ENCODE measurements at regions not wholly inside any gene's neighbourhood (a gene's known extent, or its start where the extent isn't known, plus 50 kb on each side); places are given as distances from the start of the nearest gene placed in this dataset.

GRCh38 chr7:91657483-91658071 lies 222.9 kb downstream of the MTERF1 start:
- Histone ChIP-seq H3F3A (ENCODE audit: insufficient read depth, low read length, poor library complexity, severe bottlenecking) (no peaks in the 10 kb centered on the region), H3K9me3 (ENCODE audit: low read length) (no peaks in the 10 kb centered on the region), H3K4me3 (ENCODE audit: low read length) (no peak overlapping the region), H3K27ac (ENCODE audit: low read length) (no peak overlapping the region), H3K79me2 (replicated peaks; ENCODE audit: insufficient read depth, low read length) (no peaks in the 10 kb centered on the region), H3K9ac (ENCODE audit: low read length) (no peak overlapping the region), H3K36me3 (ENCODE audit: insufficient read depth, low read length) (no peaks in the 10 kb centered on the region), H3K9me2 (ENCODE audit: insufficient read depth, low read length) (no peaks in the 10 kb centered on the region), H3K4me2 (ENCODE audit: low read length) (no peak overlapping the region), H2AFZ (ENCODE audit: low read depth, low read length) (no peak overlapping the region), H3K27me3 (ENCODE audit: insufficient read depth, low read depth, low read length) (no peaks in the 10 kb centered on the region), H4K20me1 (ENCODE audit: insufficient read depth) (no peaks in the 10 kb centered on the region)
- TF ChIP-seq RAD21 (conservative IDR thresholded peaks at IDR 0.05) = no peak
- TF ChIP-seq TAF1 (IDR thresholded peaks at IDR 0.05; ENCODE audit: low read depth) = no peak
- no peak for TF ChIP-seq MXI1 (conservative IDR thresholded peaks at IDR 0.05; ENCODE audit: poor library complexity, severe bottlenecking)
- no peak for TF ChIP-seq SMC3 (conservative IDR thresholded peaks at IDR 0.05; ENCODE audit: poor library complexity)
- TF ChIP-seq CTCF (IDR thresholded peaks at IDR 0.05; ENCODE audit: poor library complexity, severe bottlenecking) = no peak
- no peak for TF ChIP-seq EZH2 (IDR thresholded peaks at IDR 0.05; ENCODE audit: borderline replicate concordance, insufficient read depth, low read length, poor library complexity, severe bottlenecking)
- no peak for TF ChIP-seq REST (IDR thresholded peaks at IDR 0.05; ENCODE audit: borderline replicate concordance)
- TF ChIP-seq POLR2AphosphoS5 (IDR thresholded peaks at IDR 0.05) = no peak

- Histone ChIP-seq H4K20me1 (ENCODE audit: insufficient read depth) (no peaks in the 10 kb centered on the region), H3K36me3 (ENCODE audit: insufficient read depth, low read length) (no peaks in the 10 kb centered on the region), H3K9ac (ENCODE audit: low read length) (no peak overlapping the region), H3K27me3 (ENCODE audit: insufficient read depth, low read depth, low read length) (no peaks in the 10 kb centered on the region), H3F3A (ENCODE audit: insufficient read depth, low read length, poor library complexity, severe bottlenecking) (no peaks in the 10 kb centered on the region), H3K9me2 (ENCODE audit: insufficient read depth, low read length) (no peaks in the 10 kb centered on the region), H2AFZ (ENCODE audit: low read depth, low read length) (no peak overlapping the region), H3K4me2 (ENCODE audit: low read length) (no peak overlapping the region), H3K79me2 (replicated peaks; ENCODE audit: insufficient read depth, low read length) (no peaks in the 10 kb centered on the region), H3K4me3 (ENCODE audit: low read length) (no peak overlapping the region), H3K9me3 (ENCODE audit: low read length) (no peaks in the 10 kb centered on the region), H3K27ac (ENCODE audit: low read length) (no peak overlapping the region)
- TF ChIP-seq RAD21 (conservative IDR thresholded peaks at IDR 0.05) (no peak), CTCF (IDR thresholded peaks at IDR 0.05; ENCODE audit: poor library complexity, severe bottlenecking) (no peak), EZH2 (IDR thresholded peaks at IDR 0.05; ENCODE audit: borderline replicate concordance, insufficient read depth, low read length, poor library complexity, severe bottlenecking) (no peak), EP300 (conservative IDR thresholded peaks at IDR 0.05; ENCODE audit: poor library complexity, severe bottlenecking) (no peak), SMC3 (conservative IDR thresholded peaks at IDR 0.05; ENCODE audit: poor library complexity) (no peak), TAF1 (IDR thresholded peaks at IDR 0.05; ENCODE audit: low read depth) (no peak), MXI1 (conservative IDR thresholded peaks at IDR 0.05; ENCODE audit: poor library complexity, severe bottlenecking) (no peak), REST (IDR thresholded peaks at IDR 0.05; ENCODE audit: borderline replicate concordance) (no peak), POLR2AphosphoS5 (IDR thresholded peaks at IDR 0.05) (no peak)
Observed at GRCh38 chr7:91659096-91659495, 221.4 kb downstream of the MTERF1 start.

Data from neural cell (in vitro differentiated cells).